Neural cell (in vitro differentiated cells): ENCODE measurements at regions not wholly inside any gene's neighbourhood (a gene's known extent, or its start where the extent isn't known, plus 50 kb on each side); places are given as distances from the start of the nearest gene placed in this dataset.

Source experiments
- EZH2 ChIP-seq: fragments of 200-600, 300-800 bp; shearing (Covaris generic), sonication (generic); IDR thresholded peaks from 2 replicates; pipeline ENCODE4 v1.6.1; 2014; ENCODE audit warnings: antibody characterized with exemption, low read length, borderline replicate concordance, mild to moderate bottlenecking; ENCODE audit not compliant: insufficient read depth, poor library complexity, severe bottlenecking
- POLR2AphosphoS5 ChIP-seq: IDR thresholded peaks from 2 replicates; pipeline ENCODE4 v1.6.1; 2012
- RAD21 ChIP-seq: fragments of 450-650 bp; conservative IDR thresholded peaks from 2 replicates; pipeline ENCODE4 v1.6.1; 2014; ENCODE audit warnings: antibody characterized with exemption, mild to moderate bottlenecking, moderate library complexity
- REST ChIP-seq: IDR thresholded peaks from 2 replicates; pipeline ENCODE4 v1.6.1; 2012; ENCODE audit warnings: borderline replicate concordance
- SMC3 ChIP-seq: fragments of 450-650 bp; conservative IDR thresholded peaks from 2 replicates; pipeline ENCODE4 v1.6.1; 2014; ENCODE audit warnings: antibody characterized with exemption, mild to moderate bottlenecking, moderate library complexity; ENCODE audit not compliant: poor library complexity
- TAF1 ChIP-seq: IDR thresholded peaks from 2 replicates; pipeline ENCODE4 v1.6.1; 2012; ENCODE audit warnings: low read depth
- TF ChIP-seq, protein P1 (sequence below): fragments of 450-650 bp; IDR thresholded peaks from 2 replicates; pipeline ENCODE4 v1.5.1; 2014; ENCODE audit warnings: antibody characterized with exemption, mild to moderate bottlenecking, moderate library complexity; ENCODE audit not compliant: poor library complexity, severe bottlenecking

GRCh38 chr18:41155910-41156851 is 798.9 kb upstream of the PIK3C3 start:
- TF ChIP-seq, protein P1, sequence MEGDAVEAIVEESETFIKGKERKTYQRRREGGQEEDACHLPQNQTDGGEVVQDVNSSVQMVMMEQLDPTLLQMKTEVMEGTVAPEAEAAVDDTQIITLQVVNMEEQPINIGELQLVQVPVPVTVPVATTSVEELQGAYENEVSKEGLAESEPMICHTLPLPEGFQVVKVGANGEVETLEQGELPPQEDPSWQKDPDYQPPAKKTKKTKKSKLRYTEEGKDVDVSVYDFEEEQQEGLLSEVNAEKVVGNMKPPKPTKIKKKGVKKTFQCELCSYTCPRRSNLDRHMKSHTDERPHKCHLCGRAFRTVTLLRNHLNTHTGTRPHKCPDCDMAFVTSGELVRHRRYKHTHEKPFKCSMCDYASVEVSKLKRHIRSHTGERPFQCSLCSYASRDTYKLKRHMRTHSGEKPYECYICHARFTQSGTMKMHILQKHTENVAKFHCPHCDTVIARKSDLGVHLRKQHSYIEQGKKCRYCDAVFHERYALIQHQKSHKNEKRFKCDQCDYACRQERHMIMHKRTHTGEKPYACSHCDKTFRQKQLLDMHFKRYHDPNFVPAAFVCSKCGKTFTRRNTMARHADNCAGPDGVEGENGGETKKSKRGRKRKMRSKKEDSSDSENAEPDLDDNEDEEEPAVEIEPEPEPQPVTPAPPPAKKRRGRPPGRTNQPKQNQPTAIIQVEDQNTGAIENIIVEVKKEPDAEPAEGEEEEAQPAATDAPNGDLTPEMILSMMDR = no peak
- TF ChIP-seq RAD21 (no peak), TAF1 (no peak), POLR2AphosphoS5 (no peak), EZH2 (no peak), REST (no peak), SMC3 (no peak)
